Neural crest cell (in vitro differentiated cells): ENCODE measurements at regions not wholly inside any gene's neighbourhood (a gene's known extent, or its start where the extent isn't known, plus 50 kb on each side); places are given as distances from the start of the nearest gene placed in this dataset.

Experiments
- DNase-seq: peaks from one replicate; pipeline ENCODE4 v3.0.0; 2021; ENCODE audit warnings: low read depth, mixed read lengths, low spot score
- H3K27ac Mint-ChIP-seq: one replicate; pipeline ENCODE4 v1.8.0; 2021; ENCODE audit warnings: mild to moderate bottlenecking, mixed read lengths; ENCODE audit not compliant: unreplicated experiment
- H3K27me3 Mint-ChIP-seq: 2 replicates; pipeline ENCODE4 v1.8.0; 2021; ENCODE audit warnings: low read depth, mild to moderate bottlenecking, mixed read lengths
- H3K36me3 Mint-ChIP-seq: 2 replicates; pipeline ENCODE4 v1.8.0; 2021; ENCODE audit warnings: low read depth, mild to moderate bottlenecking, mixed read lengths
- H3K4me1 Mint-ChIP-seq: 2 replicates; pipeline ENCODE4 v1.8.0; 2021; ENCODE audit warnings: mixed read lengths
- H3K4me3 Mint-ChIP-seq: one replicate; pipeline ENCODE4 v1.8.0; 2021; ENCODE audit warnings: mild to moderate bottlenecking, mixed read lengths
- H3K9me3 Mint-ChIP-seq: 2 replicates; pipeline ENCODE4 v1.8.0; 2021; ENCODE audit warnings: mixed read lengths
- TF ChIP-seq, protein P1 (sequence below): fragments of 200-600 bp; sonication (generic); conservative IDR thresholded peaks from 2 replicates; pipeline ENCODE4 v1.5.0; 2021; ENCODE audit warnings: antibody characterized with exemption, mild to moderate bottlenecking

DNA sequence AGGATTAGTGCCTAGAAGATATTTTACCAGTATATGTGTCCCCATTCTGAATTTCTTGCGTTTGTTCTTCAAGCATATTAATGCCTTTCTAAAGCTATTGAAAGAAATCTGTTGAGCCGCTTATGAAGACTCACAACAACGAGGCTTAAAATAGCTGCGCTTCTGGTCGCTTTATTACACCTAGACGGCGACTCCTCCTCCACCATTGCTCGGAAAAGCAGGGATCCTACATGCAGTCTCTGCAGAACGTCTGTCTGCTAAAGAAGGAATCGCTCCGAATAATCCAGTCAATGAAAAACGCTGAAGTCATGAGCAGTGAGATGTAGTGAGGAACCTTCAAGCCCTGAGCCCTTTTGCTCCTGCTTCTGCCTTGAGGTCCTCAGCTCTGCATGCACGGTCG lies 94.8 kb upstream of the ZNF516 start:
- Mint-ChIP-seq H3K4me3 (no peak overlapping the region), H3K36me3 (no peaks in the 10 kb centered on the region), H3K4me1 (peaks cover 29% of the 10 kb centered on the region), H3K27ac (no peak overlapping the region), H3K27me3 (no peaks in the 10 kb centered on the region), H3K9me3 (peaks cover 2% of the 10 kb centered on the region)
- TF ChIP-seq, protein P1, sequence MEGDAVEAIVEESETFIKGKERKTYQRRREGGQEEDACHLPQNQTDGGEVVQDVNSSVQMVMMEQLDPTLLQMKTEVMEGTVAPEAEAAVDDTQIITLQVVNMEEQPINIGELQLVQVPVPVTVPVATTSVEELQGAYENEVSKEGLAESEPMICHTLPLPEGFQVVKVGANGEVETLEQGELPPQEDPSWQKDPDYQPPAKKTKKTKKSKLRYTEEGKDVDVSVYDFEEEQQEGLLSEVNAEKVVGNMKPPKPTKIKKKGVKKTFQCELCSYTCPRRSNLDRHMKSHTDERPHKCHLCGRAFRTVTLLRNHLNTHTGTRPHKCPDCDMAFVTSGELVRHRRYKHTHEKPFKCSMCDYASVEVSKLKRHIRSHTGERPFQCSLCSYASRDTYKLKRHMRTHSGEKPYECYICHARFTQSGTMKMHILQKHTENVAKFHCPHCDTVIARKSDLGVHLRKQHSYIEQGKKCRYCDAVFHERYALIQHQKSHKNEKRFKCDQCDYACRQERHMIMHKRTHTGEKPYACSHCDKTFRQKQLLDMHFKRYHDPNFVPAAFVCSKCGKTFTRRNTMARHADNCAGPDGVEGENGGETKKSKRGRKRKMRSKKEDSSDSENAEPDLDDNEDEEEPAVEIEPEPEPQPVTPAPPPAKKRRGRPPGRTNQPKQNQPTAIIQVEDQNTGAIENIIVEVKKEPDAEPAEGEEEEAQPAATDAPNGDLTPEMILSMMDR, result no peak
- no peak for DNase-seq

- no peak for DNase-seq
- H3K4me1 Mint-ChIP-seq, result peaks cover 29% of the 10 kb centered on the region
- peaks cover 2% of the 10 kb centered on the region for H3K9me3 Mint-ChIP-seq
- peak overlapping the region; percentile 76 for H3K4me3 Mint-ChIP-seq
- no peaks in the 10 kb centered on the region for H3K36me3 Mint-ChIP-seq
- TF ChIP-seq, protein P1, result no peak
- no peaks in the 10 kb centered on the region for H3K27me3 Mint-ChIP-seq
- H3K27ac Mint-ChIP-seq, result no peak overlapping the region
These were observed 94.3 kb upstream of the ZNF516 start for GRCh38 chr18:76589316-76589715.

- H3K27me3 Mint-ChIP-seq, result no peaks in the 10 kb centered on the region
- H3K4me1 Mint-ChIP-seq, result peaks cover 29% of the 10 kb centered on the region
- DNase-seq, result no peak
- TF ChIP-seq, protein P1, result no peak
- no peaks in the 10 kb centered on the region for H3K36me3 Mint-ChIP-seq
- H3K9me3 Mint-ChIP-seq, result peaks cover 2% of the 10 kb centered on the region
- H3K4me3 Mint-ChIP-seq, result peak overlapping the region; percentile 76
- peak overlapping the region; percentile 60 for H3K27ac Mint-ChIP-seq
These were observed 93.7 kb upstream of the ZNF516 start for GRCh38 chr18:76588601-76589226.

GRCh38 chr18:76587879-76588271 lies 92.8 kb upstream of the ZNF516 start:
- TF ChIP-seq, protein P1, result no peak
- peaks cover 2% of the 10 kb centered on the region for H3K9me3 Mint-ChIP-seq
- DNase-seq, result no peak
- no peaks in the 10 kb centered on the region for H3K27me3 Mint-ChIP-seq
- no peak overlapping the region for H3K27ac Mint-ChIP-seq
- peak overlapping the region; percentile 76 for H3K4me3 Mint-ChIP-seq
- H3K36me3 Mint-ChIP-seq, result no peaks in the 10 kb centered on the region
- peaks cover 29% of the 10 kb centered on the region for H3K4me1 Mint-ChIP-seq

DNA sequence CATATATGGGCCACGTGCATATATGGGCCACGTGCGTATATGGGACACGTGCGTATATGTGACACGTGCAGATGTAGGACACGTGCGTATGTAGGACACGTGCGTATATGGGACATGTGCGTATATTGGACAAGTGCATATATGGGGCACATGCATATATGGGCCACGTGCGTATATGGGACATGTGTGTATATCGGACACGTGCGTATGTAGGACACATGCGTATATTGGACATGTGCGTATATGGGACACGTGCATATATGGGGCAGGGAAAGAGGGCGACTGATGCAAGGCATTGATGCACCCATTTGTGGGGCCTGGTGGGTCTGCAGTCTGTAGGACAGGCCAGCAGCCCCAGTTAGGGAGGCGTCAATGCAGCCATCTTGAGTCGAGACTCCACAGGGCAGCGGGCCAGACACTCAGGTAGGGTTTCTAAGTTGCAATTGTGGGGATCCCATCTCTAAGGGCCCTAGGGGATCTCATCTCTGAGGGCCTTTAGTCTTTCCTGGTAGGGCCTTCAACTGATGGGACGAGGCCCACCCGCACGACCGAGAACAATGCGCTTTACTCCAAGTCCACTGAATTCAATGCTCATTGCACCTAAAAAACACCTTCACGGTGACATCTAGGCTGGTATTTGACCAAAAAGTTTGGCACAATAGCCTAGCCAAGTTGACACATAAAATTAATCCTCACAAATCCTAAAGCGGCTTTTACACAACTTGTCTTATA lies 92.3 kb upstream of the ZNF516 start:
- Mint-ChIP-seq H3K36me3 (no peaks in the 10 kb centered on the region), H3K4me1 (peaks cover 29% of the 10 kb centered on the region), H3K27me3 (no peaks in the 10 kb centered on the region), H3K9me3 (peaks cover 2% of the 10 kb centered on the region), H3K4me3 (peak overlapping the region; percentile 54), H3K27ac (no peak overlapping the region)
- TF ChIP-seq, protein P1, result no peak
- no peak for DNase-seq
